VCaP (cell line): ENCODE measurements at regions not wholly inside any gene's neighbourhood (a gene's known extent, or its start where the extent isn't known, plus 50 kb on each side); places are given as distances from the start of the nearest gene placed in this dataset.

Experiments used
- H3K27ac ChIP-seq: fragments of 450-650 bp; 2 replicates; pipeline ENCODE4 v1.5.1; 2017
- TF ChIP-seq, protein P1 (sequence below): fragments of 450-650 bp; conservative IDR thresholded peaks from 2 replicates; pipeline ENCODE4 v1.5.1; 2017; ENCODE audit warnings: mild to moderate bottlenecking, moderate library complexity

DNA sequence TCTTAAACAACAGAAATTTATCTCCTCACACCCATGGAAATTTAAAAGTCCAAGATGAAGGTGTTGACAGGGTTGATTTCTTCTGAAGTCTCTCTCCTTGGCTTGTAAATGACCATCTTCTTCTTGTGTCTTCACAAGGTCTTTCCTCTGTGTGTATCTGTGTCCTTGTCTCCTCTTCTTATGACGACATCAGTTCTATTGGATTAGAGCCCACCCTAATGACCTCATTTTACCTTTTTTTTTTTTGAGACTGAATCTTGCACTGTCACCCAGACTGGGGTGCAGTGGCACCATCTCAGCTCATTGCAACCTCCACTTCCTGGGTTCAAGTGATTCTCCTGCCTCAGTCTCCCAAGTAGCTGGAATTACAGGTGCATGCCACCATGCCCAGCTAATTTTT lies 429.0 kb upstream of the CDH5 start:
- TF ChIP-seq, protein P1, sequence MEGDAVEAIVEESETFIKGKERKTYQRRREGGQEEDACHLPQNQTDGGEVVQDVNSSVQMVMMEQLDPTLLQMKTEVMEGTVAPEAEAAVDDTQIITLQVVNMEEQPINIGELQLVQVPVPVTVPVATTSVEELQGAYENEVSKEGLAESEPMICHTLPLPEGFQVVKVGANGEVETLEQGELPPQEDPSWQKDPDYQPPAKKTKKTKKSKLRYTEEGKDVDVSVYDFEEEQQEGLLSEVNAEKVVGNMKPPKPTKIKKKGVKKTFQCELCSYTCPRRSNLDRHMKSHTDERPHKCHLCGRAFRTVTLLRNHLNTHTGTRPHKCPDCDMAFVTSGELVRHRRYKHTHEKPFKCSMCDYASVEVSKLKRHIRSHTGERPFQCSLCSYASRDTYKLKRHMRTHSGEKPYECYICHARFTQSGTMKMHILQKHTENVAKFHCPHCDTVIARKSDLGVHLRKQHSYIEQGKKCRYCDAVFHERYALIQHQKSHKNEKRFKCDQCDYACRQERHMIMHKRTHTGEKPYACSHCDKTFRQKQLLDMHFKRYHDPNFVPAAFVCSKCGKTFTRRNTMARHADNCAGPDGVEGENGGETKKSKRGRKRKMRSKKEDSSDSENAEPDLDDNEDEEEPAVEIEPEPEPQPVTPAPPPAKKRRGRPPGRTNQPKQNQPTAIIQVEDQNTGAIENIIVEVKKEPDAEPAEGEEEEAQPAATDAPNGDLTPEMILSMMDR, result no peak
- no peak overlapping the region for H3K27ac ChIP-seq

DNA sequence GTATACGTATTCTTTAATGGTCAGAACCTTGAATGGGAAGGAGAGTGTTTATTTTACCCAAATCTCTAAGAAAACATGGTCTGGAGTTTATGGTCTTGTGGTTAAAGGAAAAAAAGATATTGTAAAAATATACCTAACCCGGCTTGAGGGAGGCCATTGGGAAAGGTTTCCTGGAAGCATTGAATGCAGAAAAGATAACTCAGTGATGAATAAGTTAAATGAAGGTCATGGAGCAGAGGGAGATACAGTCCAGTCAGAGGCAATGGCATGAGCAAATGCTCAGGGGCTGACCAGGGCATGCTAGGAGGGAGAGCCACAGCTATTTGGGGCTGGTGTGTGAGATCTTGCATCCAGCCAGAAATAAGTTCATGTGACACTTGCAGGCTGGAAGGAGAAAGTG lies 430.4 kb upstream of the CDH5 start:
- TF ChIP-seq, protein P1, result no peak
- H3K27ac ChIP-seq, result no peak overlapping the region

DNA sequence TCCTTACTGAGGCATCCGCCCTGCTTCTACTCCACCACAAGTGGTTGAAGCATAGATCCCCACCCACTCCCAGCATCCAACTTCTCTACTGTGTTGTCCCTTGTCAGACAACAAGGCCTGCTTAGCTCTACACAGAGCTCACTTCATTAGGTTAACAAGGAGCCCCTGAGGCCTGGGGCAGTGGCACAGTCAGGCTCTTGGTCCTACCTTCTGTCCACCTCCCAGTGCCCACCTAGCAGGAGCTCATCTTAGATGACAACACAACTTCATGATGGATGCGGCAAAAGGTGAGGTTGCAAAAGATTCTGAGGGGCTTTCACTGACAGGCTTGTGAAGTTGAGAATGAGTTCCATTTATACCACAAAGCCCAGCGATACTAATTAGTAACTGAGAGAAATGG lies 432.0 kb upstream of the CDH5 start:
- TF ChIP-seq, protein P1, result no peak
- H3K27ac ChIP-seq, result no peak overlapping the region

DNA sequence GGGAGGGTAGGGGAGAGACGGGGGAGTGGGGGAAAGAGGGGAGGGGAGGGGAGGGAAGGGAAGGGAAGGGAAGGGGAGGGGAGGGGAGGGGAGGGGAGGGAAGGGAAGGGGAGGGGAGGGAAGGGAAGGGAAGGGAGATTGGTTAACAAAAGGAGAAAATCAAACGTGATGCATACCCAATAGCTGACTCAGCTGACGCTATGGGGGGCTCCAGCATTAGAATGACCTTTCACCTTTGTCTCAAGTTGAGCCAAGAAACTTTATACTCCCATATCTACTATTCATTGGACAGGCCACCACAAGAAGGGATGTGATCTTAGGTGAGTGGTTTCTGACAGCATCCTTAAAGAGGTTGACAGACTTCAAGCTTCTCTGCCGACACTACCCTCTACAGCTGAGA lies 432.8 kb upstream of the CDH5 start:
- no peak overlapping the region for H3K27ac ChIP-seq
- TF ChIP-seq, protein P1, result no peak

DNA sequence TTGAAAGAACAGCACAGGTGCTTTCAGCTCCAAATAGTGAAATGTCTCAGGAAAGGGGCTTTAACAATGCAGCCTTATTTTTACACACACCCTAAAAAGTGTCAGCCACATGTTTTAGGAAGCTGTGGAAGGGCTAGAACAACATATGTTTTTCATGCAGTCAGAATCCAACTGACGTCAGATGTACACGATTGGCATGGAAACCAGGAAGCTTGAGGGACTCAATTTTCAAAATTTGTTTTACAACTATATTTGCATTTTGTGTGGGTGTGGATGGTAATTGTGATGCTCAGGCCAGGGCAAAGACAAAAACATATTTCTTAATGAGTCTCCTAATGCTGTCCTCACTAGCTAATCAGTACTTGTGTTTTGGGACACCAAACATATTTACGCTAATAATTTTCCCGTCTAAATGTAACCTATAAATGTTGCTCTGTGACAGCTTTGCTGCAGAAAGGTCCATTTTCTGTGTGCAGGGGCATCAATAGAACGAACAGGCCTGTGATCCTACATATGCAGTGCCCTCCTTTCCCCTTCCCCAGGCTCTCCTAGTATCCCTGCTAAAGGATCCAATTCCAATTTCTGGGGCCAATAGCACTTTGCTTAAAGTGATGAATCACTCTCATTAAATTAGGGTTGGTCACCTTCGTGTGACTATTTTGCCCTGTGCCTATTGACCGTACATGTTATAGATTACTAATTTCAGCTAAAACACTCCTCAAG lies 434.0 kb upstream of the CDH5 start:
- H3K27ac ChIP-seq, result no peak overlapping the region
- TF ChIP-seq, protein P1, result no peak

DNA sequence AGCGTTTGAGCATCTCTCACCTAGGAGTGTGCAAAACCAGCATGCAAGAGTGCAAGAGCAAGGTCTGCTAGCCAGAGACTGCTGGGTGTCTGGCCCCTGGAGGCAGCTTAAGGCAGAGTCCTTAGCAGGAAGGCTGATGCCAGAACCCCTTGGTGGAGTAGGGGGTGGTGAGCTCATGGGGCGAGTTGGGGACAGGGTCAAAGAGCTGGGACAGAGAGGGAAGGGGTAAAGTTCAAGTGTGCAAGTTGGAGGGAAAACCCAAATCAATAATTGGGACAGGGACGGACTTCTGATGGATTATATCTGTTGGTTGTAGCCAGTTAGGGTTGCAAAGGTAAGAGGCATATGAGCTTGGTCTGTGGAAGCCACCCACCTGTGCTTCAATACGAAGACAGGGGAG lies 443.6 kb upstream of the CDH5 start:
- TF ChIP-seq, protein P1, result no peak
- H3K27ac ChIP-seq, result no peak overlapping the region

DNA sequence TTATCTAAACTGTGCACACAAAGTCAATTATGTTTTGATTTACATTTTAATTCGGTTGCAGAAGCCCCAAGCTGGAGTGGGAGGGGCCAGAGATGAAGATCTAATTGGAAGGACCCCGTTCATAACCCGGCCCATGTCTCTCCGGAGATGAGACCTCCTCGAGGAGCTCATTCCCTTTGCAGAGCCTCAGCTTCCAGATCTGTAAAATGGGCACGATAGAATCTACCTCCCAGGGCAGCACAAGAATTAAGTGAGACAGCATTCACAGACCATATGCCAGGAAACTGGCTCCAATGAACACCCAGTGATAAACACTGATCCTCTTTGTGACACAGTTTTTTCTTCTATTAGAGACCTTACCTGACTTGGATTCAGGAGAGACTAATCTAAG lies 446.5 kb upstream of the CDH5 start:
- H3K27ac ChIP-seq, result no peak overlapping the region
- TF ChIP-seq, protein P1, result no peak
